AG04450 (cell line): ENCODE measurements at regions not wholly inside any gene's neighbourhood (a gene's known extent, or its start where the extent isn't known, plus 50 kb on each side); places are given as distances from the start of the nearest gene placed in this dataset.

Experiments used
- CTCF ChIA-PET: fragments of 300-600, 350-600 bp; formaldehyde crosslinking; extraction: SDS; loops from one replicate; lab custom pipeline; 2022; ENCODE audit warnings: antibody characterized with exemption, inconsistent platforms; lab: Charles Lee
- POLR2A ChIA-PET: fragments of 350-600 bp; formaldehyde crosslinking; extraction: SDS; loops from one replicate; lab custom pipeline; 2021; ENCODE audit warnings: antibody characterized with exemption, inconsistent platforms; lab: Yijun Ruan, JAX
- DNase-seq: peaks from one replicate; pipeline ENCODE4 v3.0.0-alpha.2; 2011; ENCODE audit warnings: low read depth, low spot score
- H3K27ac ChIP-seq: one replicate; pipeline ENCODE4 v1.5.1; 2012; ENCODE audit warnings: low read depth, low read length, control low read depth
- H3K27me3 ChIP-seq: one replicate; pipeline ENCODE4 v1.6.0; 2012; ENCODE audit warnings: low read length; ENCODE audit not compliant: control insufficient read depth, insufficient read depth
- H3K4me3 ChIP-seq: 2 replicates; pipeline ENCODE4 v1.5.1; 2011; ENCODE audit warnings: mild to moderate bottlenecking, low read depth, low read length, control low read depth
- H3K9me3 ChIP-seq: 2 replicates; pipeline ENCODE4 v1.5.1; 2012; ENCODE audit warnings: low read length; ENCODE audit not compliant: control insufficient read depth, insufficient read depth
- TF ChIP-seq, protein P1 (sequence below): IDR thresholded peaks from 2 replicates; pipeline ENCODE4 v1.5.1; 2011; ENCODE audit warnings: low read depth, low read length, control low read depth, inconsistent platforms

DNA sequence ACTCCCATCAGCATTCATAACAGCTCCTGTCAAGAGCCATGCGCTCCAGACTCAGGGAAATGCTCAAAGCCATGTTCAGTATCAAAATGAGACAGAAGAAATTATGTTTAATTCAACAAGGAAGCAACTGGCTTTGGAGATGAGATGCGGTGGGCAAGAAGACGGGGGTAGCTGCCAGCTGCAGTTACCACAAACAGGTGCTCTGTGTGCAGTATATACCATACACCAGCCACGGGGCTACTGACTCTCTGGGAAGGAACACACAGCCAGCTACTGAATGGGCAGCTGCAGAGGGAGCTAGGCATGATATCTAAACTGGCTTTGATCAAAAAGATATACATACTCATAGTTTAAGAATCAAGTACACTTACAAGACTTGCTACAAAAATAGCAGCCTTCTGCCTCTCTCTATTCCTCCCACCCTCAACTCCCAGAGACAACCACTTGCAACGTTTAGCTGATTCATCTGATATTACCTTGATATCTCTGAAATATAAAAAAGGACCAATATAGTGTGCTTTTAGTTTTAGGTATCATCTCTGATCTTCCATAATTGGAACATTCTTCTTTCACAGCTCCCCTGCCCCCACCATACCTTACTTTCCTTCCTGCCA is 593.0 kb downstream of the UQCRFS1 start:
- no peak for DNase-seq
- Histone ChIP-seq H3K27me3 (no peaks in the 10 kb centered on the region), H3K27ac (no peak overlapping the region), H3K9me3 (peaks cover 12% of the 10 kb centered on the region; the same call in 1 of the 2 replicates), H3K4me3 (no peak overlapping the region)
- TF ChIP-seq, protein P1, sequence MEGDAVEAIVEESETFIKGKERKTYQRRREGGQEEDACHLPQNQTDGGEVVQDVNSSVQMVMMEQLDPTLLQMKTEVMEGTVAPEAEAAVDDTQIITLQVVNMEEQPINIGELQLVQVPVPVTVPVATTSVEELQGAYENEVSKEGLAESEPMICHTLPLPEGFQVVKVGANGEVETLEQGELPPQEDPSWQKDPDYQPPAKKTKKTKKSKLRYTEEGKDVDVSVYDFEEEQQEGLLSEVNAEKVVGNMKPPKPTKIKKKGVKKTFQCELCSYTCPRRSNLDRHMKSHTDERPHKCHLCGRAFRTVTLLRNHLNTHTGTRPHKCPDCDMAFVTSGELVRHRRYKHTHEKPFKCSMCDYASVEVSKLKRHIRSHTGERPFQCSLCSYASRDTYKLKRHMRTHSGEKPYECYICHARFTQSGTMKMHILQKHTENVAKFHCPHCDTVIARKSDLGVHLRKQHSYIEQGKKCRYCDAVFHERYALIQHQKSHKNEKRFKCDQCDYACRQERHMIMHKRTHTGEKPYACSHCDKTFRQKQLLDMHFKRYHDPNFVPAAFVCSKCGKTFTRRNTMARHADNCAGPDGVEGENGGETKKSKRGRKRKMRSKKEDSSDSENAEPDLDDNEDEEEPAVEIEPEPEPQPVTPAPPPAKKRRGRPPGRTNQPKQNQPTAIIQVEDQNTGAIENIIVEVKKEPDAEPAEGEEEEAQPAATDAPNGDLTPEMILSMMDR = no peak
- CTCF ChIA-PET = no interaction called here
- POLR2A ChIA-PET = no interaction called here

DNA sequence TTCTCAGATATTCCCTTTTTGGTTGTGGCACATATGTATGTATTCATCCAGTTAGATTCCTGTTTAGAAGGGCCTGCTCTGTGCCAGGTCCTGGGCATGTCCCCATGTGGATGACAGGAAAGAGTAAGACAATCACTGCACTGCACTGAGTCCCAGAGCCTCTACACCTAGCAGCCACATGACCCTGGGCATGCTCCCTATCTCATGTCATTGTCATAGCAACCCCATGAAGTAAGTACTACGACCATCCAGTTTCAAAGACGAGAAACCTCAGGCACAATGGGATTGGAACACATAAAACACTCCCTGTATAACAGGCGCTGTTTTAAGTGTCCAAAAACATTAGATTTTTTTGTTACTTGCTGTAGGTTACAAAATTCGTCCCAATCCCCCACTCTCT is 594.4 kb downstream of the UQCRFS1 start:
- DNase-seq = no peak
- TF ChIP-seq, protein P1 = no peak
- Histone ChIP-seq H3K9me3 (peaks cover 14% of the 10 kb centered on the region; the same call in 1 of the 2 replicates), H3K27me3 (no peaks in the 10 kb centered on the region), H3K4me3 (no peak overlapping the region), H3K27ac (no peak overlapping the region)
- ChIA-PET CTCF (no interaction called here), POLR2A (no interaction called here)

DNA sequence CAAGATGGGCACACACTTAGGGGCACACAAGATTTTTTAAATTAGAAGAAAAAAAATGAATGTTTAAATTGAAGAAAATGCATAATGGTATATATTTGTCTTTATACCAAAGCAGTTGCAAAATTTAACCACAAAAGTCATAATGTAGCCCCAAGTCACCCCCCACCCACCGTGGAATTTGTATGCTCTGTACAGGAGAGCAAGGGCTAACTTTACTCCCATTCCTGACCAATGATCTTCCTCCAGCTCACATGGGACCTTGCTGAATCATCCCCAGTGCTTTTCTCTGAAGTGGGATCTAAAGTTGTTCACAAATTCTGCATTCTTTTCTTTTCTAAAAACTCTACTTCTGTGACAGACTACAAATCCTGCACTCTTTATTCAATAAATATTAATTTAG is 597.0 kb downstream of the UQCRFS1 start:
- Histone ChIP-seq H3K9me3 (peaks cover 24% of the 10 kb centered on the region), H3K4me3 (no peak overlapping the region), H3K27me3 (no peaks in the 10 kb centered on the region), H3K27ac (no peak overlapping the region)
- no peak for DNase-seq
- TF ChIP-seq, protein P1 = no peak
- CTCF ChIA-PET = no interaction called here
- POLR2A ChIA-PET = no interaction called here

DNA sequence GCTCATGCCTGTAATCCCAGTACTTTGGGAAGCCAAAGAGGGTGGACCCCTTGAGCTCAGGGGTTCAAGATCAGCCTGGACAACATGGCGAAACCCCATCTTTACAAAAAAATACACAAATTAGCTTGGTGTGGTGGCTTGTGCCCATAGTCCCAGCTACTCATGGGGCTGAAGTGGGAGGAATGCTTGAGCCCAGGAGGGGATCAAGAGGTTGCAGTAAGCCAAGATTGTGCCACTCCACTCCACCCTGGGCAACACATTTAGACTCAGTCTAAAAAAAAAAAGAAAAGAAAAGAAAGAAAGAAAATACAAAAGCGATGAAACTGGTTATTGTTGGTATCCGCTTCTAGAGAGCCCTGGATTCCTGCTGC is 597.4 kb downstream of the UQCRFS1 start:
- no peak for DNase-seq
- no peaks in the 10 kb centered on the region for H3K27me3 ChIP-seq
- POLR2A ChIA-PET = no interaction called here
- no peak overlapping the region for H3K4me3 ChIP-seq
- TF ChIP-seq, protein P1 = no peak
- H3K9me3 ChIP-seq = peaks cover 23% of the 10 kb centered on the region
- H3K27ac ChIP-seq = no peak overlapping the region
- CTCF ChIA-PET = no interaction called here

DNA sequence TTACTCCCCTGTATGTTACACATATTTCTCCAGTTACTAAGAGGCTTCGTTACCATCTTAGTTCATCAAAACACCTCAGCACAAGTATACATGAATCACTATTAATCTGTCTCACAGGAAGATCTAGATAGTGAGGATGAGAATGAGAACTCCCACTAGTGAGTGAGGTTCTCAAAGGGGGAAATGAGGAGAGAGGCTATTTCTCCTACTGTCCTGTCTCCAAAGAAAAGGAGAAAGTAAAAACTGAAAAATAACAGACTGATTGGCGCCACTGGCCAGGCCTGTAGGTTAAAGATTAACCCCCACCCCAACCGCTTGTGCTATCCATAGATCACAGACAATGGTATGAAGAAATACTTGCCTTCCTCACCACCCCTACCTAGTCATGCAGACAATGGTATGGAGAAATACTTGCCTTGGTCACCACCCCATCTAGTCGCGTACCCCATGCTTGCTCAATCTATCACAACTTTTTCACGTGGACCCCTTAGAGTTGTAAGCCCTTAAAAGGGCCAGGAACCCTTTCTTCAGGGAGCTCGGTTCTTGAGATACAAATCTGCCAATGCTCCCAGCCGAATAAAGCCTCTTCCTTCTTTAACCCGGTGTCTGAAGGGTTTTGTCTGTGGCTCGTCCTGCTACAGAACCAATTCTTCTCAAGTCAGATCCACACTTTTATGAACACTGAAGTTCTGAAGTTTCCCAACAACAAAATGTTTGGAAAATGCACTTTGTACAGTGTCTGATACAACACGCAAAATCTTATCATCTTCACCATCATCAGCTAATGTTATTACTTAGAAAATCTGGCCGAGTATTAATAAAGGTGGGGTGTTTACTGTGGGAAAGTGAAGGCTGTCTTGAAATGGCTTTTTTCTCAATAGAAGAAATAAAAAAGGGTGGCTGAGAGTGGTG is 598.1 kb downstream of the UQCRFS1 start:
- Histone ChIP-seq H3K27ac (no peak overlapping the region), H3K27me3 (no peaks in the 10 kb centered on the region), H3K4me3 (no peak overlapping the region), H3K9me3 (peaks cover 23% of the 10 kb centered on the region)
- TF ChIP-seq, protein P1 = no peak
- no peak for DNase-seq
- CTCF ChIA-PET = no interaction called here
- POLR2A ChIA-PET = no interaction called here
